Right lobe of liver (tissue), 6 donors: ENCODE measurements at regions not wholly inside any gene's neighbourhood (a gene's known extent, or its start where the extent isn't known, plus 50 kb on each side); places are given as distances from the start of the nearest gene placed in this dataset.
"Not testable (repeated sequence)": the region's sequence is repeated elsewhere in the genome, so short reads cannot be mapped to it uniquely, and the experiment has no call there.

Experiments
- ATAC-seq, 4 donors: fragments of 200-7000 bp; cut with Tn5 transposase; one replicate each; pipeline ENCODE4 v1.9.1; 2020; ENCODE audit warnings: mild to moderate bottlenecking in 4 of 4, moderate library complexity in 4 of 4
- DNase-seq, 3 donors: peaks; one replicate each; pipeline ENCODE4 v3.0.0-alpha.2; 2020
- H3K27ac ChIP-seq, 3 donors: fragments of 200-600 bp; one replicate each; pipeline ENCODE4 v1.8.0; 2022
- H3K27me3 ChIP-seq, 2 donors: fragments of 200-600 bp; one replicate each; pipeline ENCODE4 v1.8.0; 2022
- H3K36me3 ChIP-seq, 4 donors: fragments of 200-600 bp; sonication (generic) in 1 of 4; one replicate each; pipeline versions ENCODE4 v1.5.1 to v1.8.0; 2017 to 2022; ENCODE audit warnings: control low read depth in 1 of 4
- H3K4me1 ChIP-seq, 4 donors: fragments of 200-600 bp; sonication (generic) in 1 of 4; one replicate each; pipeline versions ENCODE4 v1.5.1 to v1.8.0; 2017 to 2022; ENCODE audit warnings: control low read depth in 1 of 4
- H3K4me3 ChIP-seq, 3 donors: fragments of 200-600 bp; one replicate each; pipeline ENCODE4 v1.8.0; 2022
- H3K9me3 ChIP-seq, 4 donors: fragments of 200-600 bp; sonication (generic) in 1 of 4; one replicate each; pipeline versions ENCODE4 v1.5.1 to v1.8.0; 2017 to 2022; ENCODE audit warnings: control low read depth in 1 of 4
- POLR2A ChIP-seq: fragments of 450-650 bp; IDR thresholded peaks from one replicate; pipeline ENCODE4 v1.6.1; 2017; ENCODE audit warnings: antibody characterized with exemption, mild to moderate bottlenecking
- WGBS: methylation state at CpG from one replicate; pipeline ENCODE4 v1.1.6; 2018; ENCODE audit warnings: low coverage, low lambda C conversion rate; ENCODE audit not compliant: insufficient coverage; ENCODE audit errors: missing lambda C conversion rate; 5-methylcytosine and 5-hydroxymethylcytosine counted together
- intact Hi-C, 2 donors: fragments of 100-400 bp; cut with DNase I; formaldehyde crosslinking; loops; one replicate each; pipeline versions ENCODE4 v1.11.2 to v1.14.1; 2022
- TF ChIP-seq, protein P1 (sequence below), 4 donors: fragments of 200-600 bp in 3 of 4; fragments of 450-650 bp in 1 of 4; IDR thresholded peaks; one replicate each; pipeline versions ENCODE4 v1.5.1 to v1.8.0; 2016 to 2022; ENCODE audit warnings: antibody characterized with exemption in 4 of 4, mild to moderate bottlenecking in 2 of 4
- donor health status: DM: no; HTN: yes; CAD: no.
- donor health status: DM: no; HTN: no; CAD: no.
- donor health status: DM: no; HTN: no; CAD: no.
- donor health status: DM: no; HTN: yes; CAD: no.
- donor health status: DM: no; HTN: yes; CAD: no.

DNA sequence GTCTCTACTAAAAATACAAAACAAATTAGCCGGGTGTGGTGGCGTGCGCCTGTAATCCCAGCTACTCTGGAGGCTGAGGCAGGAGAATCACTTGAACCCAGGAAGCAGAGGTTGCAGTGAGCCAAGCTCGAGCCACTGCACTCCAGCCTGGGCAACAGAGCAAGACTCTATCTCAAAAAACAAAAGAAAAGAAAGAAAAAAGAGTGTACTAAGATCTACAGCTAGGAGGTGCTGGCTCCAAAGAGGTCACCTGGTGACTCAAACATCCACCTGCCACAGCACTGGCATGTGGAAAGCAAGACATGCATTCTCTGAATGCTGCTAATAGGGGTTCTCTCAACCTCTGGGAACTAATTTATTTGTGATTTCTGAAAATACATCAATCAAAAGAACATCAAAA is 167.5 kb upstream of the MARCKS start:
- intact Hi-C loops, H3K27me3 ChIP-seq, H3K4me1 ChIP-seq, H3K9me3 ChIP-seq, H3K4me3 ChIP-seq, H3K27ac ChIP-seq, H3K36me3 ChIP-seq, DNase-seq: not testable (repeated sequence)
- WGBS, result 86% methylated on average over 4 of the region's 4 CpGs
- ATAC-seq, result peak in 2 of 4 donors; percentile 49 to 57
- TF ChIP-seq, protein P1, sequence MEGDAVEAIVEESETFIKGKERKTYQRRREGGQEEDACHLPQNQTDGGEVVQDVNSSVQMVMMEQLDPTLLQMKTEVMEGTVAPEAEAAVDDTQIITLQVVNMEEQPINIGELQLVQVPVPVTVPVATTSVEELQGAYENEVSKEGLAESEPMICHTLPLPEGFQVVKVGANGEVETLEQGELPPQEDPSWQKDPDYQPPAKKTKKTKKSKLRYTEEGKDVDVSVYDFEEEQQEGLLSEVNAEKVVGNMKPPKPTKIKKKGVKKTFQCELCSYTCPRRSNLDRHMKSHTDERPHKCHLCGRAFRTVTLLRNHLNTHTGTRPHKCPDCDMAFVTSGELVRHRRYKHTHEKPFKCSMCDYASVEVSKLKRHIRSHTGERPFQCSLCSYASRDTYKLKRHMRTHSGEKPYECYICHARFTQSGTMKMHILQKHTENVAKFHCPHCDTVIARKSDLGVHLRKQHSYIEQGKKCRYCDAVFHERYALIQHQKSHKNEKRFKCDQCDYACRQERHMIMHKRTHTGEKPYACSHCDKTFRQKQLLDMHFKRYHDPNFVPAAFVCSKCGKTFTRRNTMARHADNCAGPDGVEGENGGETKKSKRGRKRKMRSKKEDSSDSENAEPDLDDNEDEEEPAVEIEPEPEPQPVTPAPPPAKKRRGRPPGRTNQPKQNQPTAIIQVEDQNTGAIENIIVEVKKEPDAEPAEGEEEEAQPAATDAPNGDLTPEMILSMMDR (IDR thresholded peaks at IDR 0.05), result peak in 1 of 4 donors; percentile 28

DNA sequence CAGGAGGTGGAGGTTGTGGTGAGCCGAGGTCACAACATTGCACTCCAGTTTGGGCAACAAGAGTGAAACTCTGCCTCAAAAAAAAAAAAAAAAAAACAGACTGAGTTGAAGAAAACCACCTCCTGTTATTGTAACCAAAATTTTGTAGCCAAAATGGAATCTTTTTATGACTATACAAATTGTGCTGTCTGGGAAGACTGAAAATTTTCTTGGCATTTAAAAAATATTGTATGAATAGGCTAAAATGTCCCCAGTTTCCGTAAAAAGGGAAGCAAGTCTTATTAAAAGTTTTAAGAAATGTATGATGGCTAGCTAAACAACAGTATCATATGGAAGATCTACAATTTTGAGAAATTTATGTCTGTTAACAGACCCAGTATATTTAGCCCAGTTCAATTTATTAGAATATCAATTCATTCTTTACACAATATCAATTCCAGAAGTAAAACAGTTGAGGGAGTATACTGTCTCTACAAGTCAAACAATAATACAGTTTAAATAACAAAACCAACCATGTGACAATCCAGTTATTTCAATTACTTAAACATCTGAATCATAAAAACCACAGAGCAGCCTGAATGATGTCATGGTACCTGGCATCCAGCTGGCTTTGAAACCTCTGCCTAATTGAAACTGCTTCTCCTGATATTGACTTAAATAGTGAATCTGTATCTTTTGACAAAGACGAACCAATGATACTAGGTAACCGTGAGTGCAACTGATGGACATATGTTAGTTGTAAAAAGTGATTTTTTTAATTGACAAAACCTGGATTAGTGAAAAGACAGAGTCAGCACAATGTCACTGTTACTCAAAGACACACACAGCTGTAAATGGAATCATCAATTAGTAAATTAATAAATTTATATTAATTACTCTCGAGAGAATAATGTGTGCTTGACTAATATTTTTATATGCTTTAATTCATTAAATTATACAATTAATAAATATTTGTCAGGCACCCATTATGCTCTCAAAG is 166.6 kb upstream of the MARCKS start:
- Histone ChIP-seq H3K27ac (no peak overlapping the region), H3K4me1 (no peaks in the 10 kb centered on the region), H3K9me3 (no peaks in the 10 kb centered on the region), H3K27me3 (no peaks in the 10 kb centered on the region), H3K4me3 (no peak overlapping the region), H3K36me3 (no peaks in the 10 kb centered on the region)
- intact Hi-C loops, result no loop called here
- TF ChIP-seq, protein P1 (IDR thresholded peaks at IDR 0.05), result no peak
- TF ChIP-seq POLR2A, result no peak
- WGBS, result 74% methylated on average over 5 of the region's 5 CpGs
- no peak for DNase-seq
- ATAC-seq, result peak in 1 of 4 donors; percentile 89

DNA sequence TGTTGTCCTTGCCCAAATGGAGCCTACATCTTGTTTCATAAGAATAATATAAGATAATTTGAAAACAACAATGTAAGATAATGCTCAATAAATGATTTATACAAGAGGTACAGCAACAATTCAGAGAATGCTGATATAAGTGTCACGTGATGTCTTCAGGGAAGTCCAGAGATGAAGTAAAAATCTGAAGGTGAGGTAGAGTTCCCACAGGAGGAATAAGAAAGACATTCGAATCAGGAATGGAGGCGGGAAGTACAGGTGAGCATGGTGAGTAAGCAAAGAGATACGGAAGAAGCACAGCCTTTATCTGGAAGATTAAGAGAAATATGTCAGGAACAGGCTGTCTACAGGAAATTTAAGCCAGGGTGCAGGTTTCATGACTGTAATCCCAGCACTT is 165.9 kb upstream of the MARCKS start:
- H3K27me3 ChIP-seq, result no peaks in the 10 kb centered on the region
- no peak overlapping the region for H3K4me3 ChIP-seq
- intact Hi-C loops, result no loop called here
- DNase-seq (no peak), ATAC-seq (no peak)
- H3K4me1 ChIP-seq, result no peaks in the 10 kb centered on the region
- TF ChIP-seq, protein P1 (IDR thresholded peaks at IDR 0.05), result no peak
- TF ChIP-seq POLR2A, result no peak
- H3K27ac ChIP-seq, result no peak overlapping the region
- 81% methylated on average over 3 of the region's 4 CpGs for WGBS
- no peaks in the 10 kb centered on the region for H3K9me3 ChIP-seq
- no peaks in the 10 kb centered on the region for H3K36me3 ChIP-seq

DNA sequence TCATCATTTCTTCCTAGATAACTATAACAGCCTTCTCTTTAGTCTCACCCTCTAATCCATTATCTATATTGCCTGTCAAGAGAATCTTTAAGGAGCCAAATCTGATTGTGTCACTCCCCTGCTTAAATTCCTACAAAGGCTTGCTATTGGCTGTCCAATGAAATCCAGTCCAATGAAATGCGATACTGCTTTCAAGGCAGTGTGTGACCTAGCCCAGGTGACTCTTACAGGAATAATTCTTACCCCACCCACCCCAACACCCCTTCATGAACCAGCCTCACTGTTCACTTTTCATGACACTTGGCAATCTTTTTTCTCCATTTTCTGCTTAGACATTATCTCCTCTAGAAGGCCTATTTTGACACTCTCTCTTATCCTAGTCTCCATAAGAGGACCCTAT is 163.3 kb upstream of the MARCKS start:
- no peaks in the 10 kb centered on the region for H3K4me1 ChIP-seq
- DNase-seq (no peak), ATAC-seq (no peak)
- no peak overlapping the region for H3K27ac ChIP-seq
- intact Hi-C loops, result no loop called here
- H3K9me3 ChIP-seq, result no peaks in the 10 kb centered on the region
- no peaks in the 10 kb centered on the region for H3K36me3 ChIP-seq
- 90% methylated on average over 1 of the region's 1 CpG for WGBS
- no peaks in the 10 kb centered on the region for H3K27me3 ChIP-seq
- H3K4me3 ChIP-seq, result no peak overlapping the region
- no peak for TF ChIP-seq POLR2A
- TF ChIP-seq, protein P1 (IDR thresholded peaks at IDR 0.05), result no peak
